Liver (tissue), 3 donors: ENCODE measurements at regions not wholly inside any gene's neighbourhood (a gene's known extent, or its start where the extent isn't known, plus 50 kb on each side); places are given as distances from the start of the nearest gene placed in this dataset.

ENCODE experiments used
- ATF3 ChIP-seq: IDR thresholded peaks from 2 replicates; pipeline ENCODE4 v1.6.1; 2016; ENCODE audit warnings: antibody characterized with exemption
- GABPA ChIP-seq, 2 donors: IDR thresholded peaks in 1 of 2; conservative IDR thresholded peaks in 1 of 2; 2 replicates each; pipeline ENCODE4 v1.6.1; 2016; ENCODE audit warnings: antibody characterized with exemption in 2 of 2, mild to moderate bottlenecking in 1 of 2, moderate library complexity in 1 of 2
- HNF4G ChIP-seq: IDR thresholded peaks from 2 replicates; pipeline ENCODE4 v1.6.1; 2016; ENCODE audit warnings: antibody characterized with exemption
- JUND ChIP-seq, 2 donors: IDR thresholded peaks; 2 replicates each; pipeline ENCODE4 v1.6.1; 2016; ENCODE audit warnings: antibody characterized with exemption in 2 of 2
- RAD21 ChIP-seq, 2 donors: IDR thresholded peaks; 2 replicates each; pipeline ENCODE4 v1.6.1; 2016; ENCODE audit warnings: antibody characterized with exemption in 2 of 2, mild to moderate bottlenecking in 2 of 2
- REST ChIP-seq: IDR thresholded peaks from 2 replicates; pipeline ENCODE4 v1.6.1; 2016; ENCODE audit warnings: antibody characterized with exemption, mild to moderate bottlenecking
- RXRA ChIP-seq, 2 donors: IDR thresholded peaks; 2 replicates each; pipeline ENCODE4 v1.6.1; 2017 to 2018; ENCODE audit warnings: antibody characterized with exemption in 2 of 2, mild to moderate bottlenecking in 1 of 2
- TAF1 ChIP-seq: conservative IDR thresholded peaks from 2 replicates; pipeline ENCODE4 v1.6.1; 2016; ENCODE audit warnings: antibody characterized with exemption, mild to moderate bottlenecking
- YY1 ChIP-seq: IDR thresholded peaks from 2 replicates; pipeline ENCODE4 v1.6.1; 2016; ENCODE audit warnings: antibody characterized with exemption, mild to moderate bottlenecking
- TF ChIP-seq, protein P1 (sequence below): fragments of 150-350 bp; IDR thresholded peaks from 2 replicates; pipeline ENCODE4 v1.5.1; 2017; ENCODE audit warnings: improper control_type of control experiment, low read depth, low read length; ENCODE audit not compliant: missing input control
- donor health status: healthy.
- donor health status: healthy.

GRCh38 chr2:479031-479430 is 191.1 kb upstream of the ALKAL2 start:
- TF ChIP-seq YY1 (no peak), HNF4G (no peak), REST (no peak), GABPA (IDR thresholded peaks at IDR 0.05 in 1 of 2, conservative IDR thresholded peaks at IDR 0.05 in 1 of 2) (no peak), ATF3 (no peak), TAF1 (no peak), RXRA (IDR thresholded peaks at IDR 0.05) (no peak), RAD21 (IDR thresholded peaks at IDR 0.05) (no peak), JUND (IDR thresholded peaks at IDR 0.05) (no peak)
- TF ChIP-seq, protein P1, sequence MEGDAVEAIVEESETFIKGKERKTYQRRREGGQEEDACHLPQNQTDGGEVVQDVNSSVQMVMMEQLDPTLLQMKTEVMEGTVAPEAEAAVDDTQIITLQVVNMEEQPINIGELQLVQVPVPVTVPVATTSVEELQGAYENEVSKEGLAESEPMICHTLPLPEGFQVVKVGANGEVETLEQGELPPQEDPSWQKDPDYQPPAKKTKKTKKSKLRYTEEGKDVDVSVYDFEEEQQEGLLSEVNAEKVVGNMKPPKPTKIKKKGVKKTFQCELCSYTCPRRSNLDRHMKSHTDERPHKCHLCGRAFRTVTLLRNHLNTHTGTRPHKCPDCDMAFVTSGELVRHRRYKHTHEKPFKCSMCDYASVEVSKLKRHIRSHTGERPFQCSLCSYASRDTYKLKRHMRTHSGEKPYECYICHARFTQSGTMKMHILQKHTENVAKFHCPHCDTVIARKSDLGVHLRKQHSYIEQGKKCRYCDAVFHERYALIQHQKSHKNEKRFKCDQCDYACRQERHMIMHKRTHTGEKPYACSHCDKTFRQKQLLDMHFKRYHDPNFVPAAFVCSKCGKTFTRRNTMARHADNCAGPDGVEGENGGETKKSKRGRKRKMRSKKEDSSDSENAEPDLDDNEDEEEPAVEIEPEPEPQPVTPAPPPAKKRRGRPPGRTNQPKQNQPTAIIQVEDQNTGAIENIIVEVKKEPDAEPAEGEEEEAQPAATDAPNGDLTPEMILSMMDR, result no peak
